Right forelimb (tissue), 1 donor: ENCODE measurements at regions not wholly inside any gene's neighbourhood (a gene's known extent, or its start where the extent isn't known, plus 50 kb on each side); places are given as distances from the start of the nearest gene placed in this dataset.
"Not testable (repeated sequence)": the region's sequence is repeated elsewhere in the genome, so short reads cannot be mapped to it uniquely, and the experiment has no call there.

Experiments
- DNase-seq: peaks from one replicate; pipeline ENCODE4 v3.0.0-alpha.2; 2018

- DNase-seq = peak; percentile 47
Measured at GRCh38 chr4:53863736-53864365, 200.6 kb downstream of the CHIC2 start.

- peak; percentile 59 for DNase-seq
Measured at GRCh38 chr4:53863158-53863557, 201.2 kb downstream of the CHIC2 start.

DNA sequence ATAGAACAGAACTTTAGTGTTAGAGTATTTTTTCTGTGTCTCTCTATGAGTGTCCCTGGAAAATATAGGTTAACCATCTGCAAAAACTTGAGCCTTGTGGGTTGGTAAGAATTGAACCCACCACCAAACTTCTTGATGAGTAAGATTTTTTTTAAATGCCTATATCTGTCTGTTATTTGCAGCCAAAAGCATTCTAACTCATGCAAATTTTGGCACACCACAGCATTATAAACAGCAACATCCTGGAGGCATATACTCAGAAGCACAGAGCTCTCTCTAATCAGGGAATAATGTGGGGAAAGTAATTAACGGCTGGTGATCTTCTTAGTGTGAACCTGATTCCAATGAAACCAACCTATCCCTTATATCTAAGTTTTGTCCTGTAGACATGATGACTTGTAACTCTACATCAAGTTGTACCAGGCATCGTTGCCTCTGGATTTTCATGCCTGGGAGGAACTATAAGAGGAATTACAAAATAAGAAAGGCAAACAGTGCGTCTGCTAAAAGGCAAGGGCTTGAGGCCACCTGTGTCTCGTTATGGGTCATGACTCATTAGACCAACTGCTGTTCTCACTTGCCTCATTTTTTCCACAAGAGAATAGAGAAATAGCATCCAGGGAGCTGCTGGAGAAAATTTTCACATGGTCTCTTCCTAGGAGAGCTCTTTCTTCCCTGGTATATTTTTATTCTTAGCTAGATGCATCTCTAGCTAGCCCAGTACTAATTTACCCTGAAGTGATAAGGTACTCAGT lies 202.4 kb downstream of the CHIC2 start:
- no peak for DNase-seq

DNA sequence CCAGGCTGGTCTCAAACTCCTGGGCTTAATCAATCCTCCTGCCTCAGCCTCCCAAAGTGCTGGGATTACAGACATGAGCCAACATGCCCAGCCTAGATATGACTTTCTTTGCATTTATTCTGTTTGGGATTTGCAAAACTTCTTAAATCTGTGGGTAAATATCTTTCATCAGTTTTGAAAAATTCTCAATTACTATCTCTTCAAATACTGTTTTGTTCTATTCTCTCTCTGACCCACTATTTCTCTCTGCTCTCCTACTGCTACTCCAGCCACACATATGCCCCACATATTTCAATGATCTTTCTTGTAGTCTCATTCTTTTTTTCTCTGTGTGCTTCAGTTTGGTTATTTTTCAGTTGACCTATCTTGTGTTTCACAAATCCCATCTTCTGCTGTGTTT lies 205.1 kb downstream of the CHIC2 start:
- no peak for DNase-seq

DNA sequence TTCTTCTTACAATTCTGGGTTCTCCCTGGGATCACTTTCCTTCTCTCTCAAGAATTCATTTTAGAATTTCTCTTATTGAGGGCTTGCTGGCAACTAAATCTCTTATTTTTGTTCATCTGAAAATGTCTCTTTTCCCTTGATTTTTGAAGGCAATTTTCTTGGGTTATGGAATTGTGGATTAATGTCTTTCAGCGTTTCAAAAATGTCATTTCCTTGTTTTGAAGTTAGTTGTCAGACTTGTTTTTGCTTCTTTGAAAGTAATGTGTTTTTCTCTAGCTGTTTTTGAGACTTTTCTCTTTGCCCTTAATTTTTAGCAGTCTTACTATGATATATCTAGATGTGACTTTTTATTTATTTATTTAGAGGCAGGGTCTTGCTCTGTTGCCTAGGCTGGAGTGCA lies 205.7 kb downstream of the CHIC2 start:
- no peak for DNase-seq

DNA sequence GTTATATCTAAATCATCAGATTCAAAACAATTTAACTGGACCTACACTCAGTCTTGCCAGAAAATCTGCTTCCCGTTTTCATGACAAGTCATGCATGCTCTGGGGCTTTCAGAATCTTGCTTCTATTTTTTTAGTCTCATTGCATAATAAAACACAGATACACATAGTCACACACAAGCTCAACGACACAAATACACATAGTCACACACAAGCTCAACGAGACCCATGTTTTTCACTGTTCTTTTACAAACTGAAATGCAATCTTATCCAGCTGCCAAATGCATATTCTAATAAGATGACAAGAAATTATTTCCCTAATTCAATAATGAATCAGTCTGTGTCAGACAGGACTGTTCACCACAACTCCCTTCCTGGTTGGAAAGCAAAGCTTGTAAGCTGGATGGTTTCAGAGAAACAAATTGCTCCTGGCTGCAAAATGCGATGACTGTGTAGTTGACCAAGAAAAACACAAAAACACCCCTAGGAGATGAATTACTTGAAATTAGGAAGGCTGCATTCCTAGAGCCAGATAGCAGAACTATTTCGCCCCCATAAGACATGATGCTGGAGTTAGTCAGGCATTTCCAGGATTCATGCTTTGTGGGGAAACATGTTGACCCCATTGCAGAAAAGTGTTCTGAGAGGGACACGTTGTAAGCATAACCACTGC lies 208.7 kb downstream of the CHIC2 start:
- DNase-seq = no peak

GRCh38 chr4:53854991-53855568 lies 209.3 kb downstream of the CHIC2 start:
- no peak for DNase-seq

DNA sequence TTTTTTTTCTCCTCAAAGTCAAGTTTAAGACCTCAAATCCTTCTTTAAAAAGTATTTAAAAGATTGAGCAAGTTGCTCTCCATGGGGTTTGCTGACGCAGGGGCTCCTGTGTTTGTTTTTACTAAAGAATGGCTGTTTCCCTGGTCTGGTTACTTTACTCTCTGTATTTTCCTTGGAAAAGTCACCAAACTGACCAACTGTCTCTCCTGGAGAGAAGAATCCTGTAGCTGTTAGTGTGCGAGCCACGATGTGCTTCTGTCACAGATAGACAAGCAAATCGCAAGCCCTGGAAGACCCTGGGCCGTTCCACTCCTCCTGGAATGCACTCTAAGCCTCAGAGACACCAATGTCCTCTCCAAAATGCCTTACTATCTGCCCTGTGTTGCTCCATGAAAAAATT lies 212.1 kb downstream of the CHIC2 start:
- DNase-seq = no peak

DNA sequence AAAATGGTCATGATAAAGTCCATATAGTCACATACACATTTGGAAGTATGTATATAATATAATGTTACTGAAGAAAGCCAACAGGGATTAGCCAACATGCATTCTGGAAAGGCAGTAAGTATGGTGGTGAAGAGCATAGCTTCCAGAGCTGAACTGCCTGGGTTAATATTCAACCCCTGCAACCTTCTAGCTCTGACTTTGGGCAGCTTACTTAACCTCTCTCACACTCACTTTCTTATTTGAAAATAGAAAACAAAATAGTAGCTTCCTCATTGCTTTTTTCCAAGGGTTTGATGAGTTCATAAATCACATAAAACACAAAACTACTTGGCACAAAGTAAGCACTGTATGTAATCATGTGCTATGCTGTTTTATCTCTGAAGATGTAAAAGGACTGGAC lies 216.4 kb downstream of the CHIC2 start:
- DNase-seq = no peak

GRCh38 chr4:53844551-53844950 lies 219.9 kb downstream of the CHIC2 start:
- no peak for DNase-seq

DNA sequence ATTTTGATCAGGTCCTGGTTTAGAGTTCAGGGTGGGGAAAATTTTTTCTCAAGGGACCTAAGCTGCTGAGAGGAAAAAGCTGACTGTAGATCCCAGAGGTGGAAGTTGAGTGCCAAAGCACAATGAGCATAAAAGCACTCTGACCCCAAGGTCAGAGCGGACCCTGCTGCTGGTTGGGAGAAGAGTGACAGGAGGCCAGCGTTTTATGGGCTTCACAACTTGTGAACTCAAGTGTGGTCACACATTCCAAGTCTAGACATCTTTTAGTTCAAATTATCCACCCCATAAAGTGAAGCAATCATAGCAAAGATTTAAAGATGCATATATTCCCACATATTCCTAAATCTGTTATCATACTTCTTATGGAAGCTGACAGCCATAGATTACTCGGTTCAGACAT lies 220.3 kb downstream of the CHIC2 start:
- DNase-seq = no peak

DNA sequence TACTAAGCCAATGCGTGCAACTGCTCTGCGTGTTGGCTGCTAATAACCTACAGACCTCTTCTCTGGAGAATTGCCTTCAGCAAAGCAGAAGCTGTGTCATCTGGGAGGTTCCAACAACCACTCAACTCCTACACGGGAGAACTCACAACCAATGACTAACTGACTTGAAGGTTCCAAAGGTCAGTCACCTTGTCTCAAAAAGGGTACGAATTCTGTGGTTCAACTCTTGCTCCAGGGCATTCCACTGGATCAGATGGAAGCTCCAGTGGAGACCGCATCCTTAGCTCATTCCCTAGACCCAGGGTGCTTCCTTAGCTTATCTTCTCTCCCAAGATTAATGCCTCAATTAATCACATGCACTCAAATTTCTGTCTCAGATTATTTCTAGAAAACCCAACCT lies 222.7 kb downstream of the CHIC2 start:
- no peak for DNase-seq

GRCh38 chr4:53840643-53841042 lies 223.8 kb downstream of the CHIC2 start:
- DNase-seq = no peak

DNA sequence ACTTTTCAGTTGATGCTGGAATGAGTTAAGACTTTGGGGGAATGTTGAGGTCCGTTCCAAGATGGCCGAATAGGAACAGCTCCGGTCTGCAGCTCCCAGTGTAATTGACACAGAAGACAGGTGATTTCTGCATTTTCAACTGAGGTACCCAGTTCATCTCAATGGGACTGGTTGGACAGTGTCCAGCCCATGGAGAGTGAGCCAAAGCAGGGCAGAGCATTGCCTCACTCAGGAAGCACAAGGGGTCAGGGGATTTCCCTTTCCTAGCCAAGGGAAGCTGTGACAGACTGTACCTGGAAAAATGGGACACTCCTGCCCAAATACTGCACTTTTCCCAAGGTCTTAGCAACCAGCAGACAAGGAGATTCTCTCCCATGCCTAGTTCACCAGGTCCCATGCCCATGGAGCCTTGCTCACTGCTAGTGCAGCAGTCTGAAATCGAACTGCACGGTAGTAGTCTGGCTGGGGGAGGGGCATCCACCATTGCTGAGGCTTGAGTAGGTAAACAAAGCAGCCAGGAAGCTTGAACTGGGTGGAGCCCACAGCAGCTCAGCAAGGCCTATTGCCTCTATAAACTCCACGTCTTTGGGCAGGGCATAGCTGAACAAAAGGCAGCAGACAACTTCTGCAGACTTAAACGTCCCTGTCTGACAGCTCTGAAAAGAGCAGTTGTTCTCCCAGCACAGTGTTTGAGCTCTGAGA lies 231.0 kb downstream of the CHIC2 start:
- not testable (repeated sequence) for DNase-seq

- no peak for DNase-seq
Measured at GRCh38 chr4:53832549-53832948, 231.9 kb downstream of the CHIC2 start.

GRCh38 chr4:53830511-53830910 lies 233.9 kb downstream of the CHIC2 start:
- no peak for DNase-seq

DNA sequence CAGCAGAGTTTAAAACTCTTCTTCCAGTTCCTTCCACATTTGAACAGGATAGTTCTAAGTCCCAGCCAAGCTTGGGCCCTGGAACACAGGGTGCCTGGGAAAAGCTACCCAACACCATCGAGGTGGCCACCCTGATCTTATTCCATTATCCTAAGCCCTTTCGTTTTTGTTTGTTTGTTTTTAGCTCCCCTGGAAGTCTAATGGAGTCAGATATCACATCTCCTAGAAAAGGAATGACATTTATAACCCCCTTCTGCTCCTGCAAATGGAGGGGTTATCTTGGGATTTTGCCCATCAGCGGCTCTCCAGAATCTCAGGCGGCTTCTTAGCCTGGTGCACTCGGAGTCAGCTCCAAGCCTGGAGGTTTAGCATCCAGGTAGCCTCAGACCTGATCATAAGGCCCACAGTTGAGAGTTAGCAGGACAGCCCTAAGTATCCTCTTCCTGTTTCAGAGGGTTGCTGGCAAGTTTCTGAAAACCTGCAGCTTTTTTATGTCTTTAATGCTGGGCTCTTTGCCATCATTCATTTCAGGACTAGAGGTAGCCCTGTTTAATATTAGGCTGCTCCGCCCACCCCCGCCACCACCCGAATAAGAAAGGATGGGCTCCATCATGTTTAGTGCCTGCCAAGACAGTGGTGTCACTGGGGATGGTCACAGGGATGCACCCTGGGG lies 230.0 kb upstream of the LNX1 start:
- DNase-seq = no peak

DNA sequence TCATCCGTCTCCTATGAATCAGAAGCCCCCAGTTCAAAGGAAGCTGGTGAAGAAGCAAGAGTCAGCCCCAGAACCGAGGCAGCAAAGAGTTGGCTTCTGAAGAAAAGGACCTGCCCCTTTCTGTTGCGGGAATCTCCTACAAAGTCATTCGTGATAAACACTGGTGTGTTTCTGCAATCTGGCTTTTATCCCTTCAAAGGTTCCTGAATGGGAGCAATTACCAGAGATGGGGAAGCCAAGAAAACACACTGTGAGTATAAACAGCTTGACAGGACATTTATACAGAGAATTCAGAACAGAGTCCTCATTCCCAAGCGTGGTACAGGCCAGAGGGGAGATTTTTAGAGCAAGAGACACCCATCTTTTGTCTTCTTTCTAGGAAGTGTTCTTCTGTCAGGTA lies 226.8 kb upstream of the LNX1 start:
- no peak for DNase-seq

- DNase-seq = no peak
Measured at GRCh38 chr4:53816561-53816960, 225.3 kb upstream of the LNX1 start.

DNA sequence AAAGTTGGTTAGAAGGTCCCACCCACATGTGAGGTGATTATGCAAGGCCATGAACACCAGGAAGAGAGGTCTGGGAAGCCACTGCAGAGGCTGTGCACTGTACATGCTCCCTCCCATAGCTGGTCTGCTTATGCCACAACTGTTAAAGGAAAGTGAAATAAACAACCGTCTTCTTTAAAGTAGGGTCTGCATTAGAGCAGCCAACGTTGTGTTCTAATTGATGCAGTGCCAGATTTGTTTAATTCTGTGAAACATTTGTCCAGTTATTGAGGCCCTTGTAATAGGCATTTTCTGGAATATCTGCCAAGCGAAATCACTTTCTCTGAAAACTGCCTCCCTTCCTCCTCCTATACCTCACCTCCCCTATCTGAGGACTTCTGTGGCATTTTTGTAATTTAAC lies 224.0 kb upstream of the LNX1 start:
- no peak for DNase-seq

DNA sequence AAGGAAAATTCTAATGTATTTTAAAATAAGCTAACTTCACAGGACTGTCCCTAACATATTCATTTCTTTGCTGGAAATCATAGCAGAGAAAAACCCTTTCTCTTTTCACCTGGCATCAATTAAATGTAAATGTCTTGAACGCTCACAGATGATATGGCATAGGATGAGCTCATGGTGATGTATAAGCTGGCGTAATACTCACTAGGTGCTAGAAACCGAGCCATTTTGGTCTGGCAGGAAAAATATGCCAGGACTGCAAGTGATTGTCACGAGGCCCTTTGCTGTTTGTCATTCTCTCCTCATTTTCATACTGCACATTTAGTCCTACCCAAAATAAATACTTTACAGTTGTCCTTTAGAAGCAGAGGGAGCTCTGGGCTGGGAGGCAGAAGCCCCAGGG lies 222.7 kb upstream of the LNX1 start:
- DNase-seq = no peak

- DNase-seq = no peak
Measured at GRCh38 chr4:53810643-53811042, 219.4 kb upstream of the LNX1 start.

GRCh38 chr4:53809816-53810215 lies 218.5 kb upstream of the LNX1 start:
- DNase-seq = no peak
